WERI-Rb-1 (cell line): ENCODE measurements at regions not wholly inside any gene's neighbourhood (a gene's known extent, or its start where the extent isn't known, plus 50 kb on each side); places are given as distances from the start of the nearest gene placed in this dataset.

ENCODE experiments used
- DNase-seq: peaks from one replicate; pipeline ENCODE4 v3.0.0-alpha.2; 2020
- H3K27ac ChIP-seq: fragments of 250-450 bp; sonication (Bioruptor Pico); 2 replicates; pipeline ENCODE4 v1.5.1; 2020; ENCODE audit warnings: mild to moderate bottlenecking, moderate library complexity
- H3K27me3 ChIP-seq: fragments of 250-450 bp; sonication (Bioruptor Pico); 2 replicates; pipeline ENCODE4 v1.5.1; 2021; ENCODE audit warnings: mild to moderate bottlenecking, low read depth, moderate library complexity; ENCODE audit not compliant: insufficient read depth, severe bottlenecking
- H3K36me3 ChIP-seq: fragments of 250-450 bp; sonication (Bioruptor Pico); 2 replicates; pipeline ENCODE4 v1.5.1; 2020; ENCODE audit warnings: mild to moderate bottlenecking, moderate library complexity
- H3K4me3 ChIP-seq: 2 replicates; pipeline ENCODE4 v1.5.1; 2011; ENCODE audit warnings: low read depth, mild to moderate bottlenecking, control low read depth, low read length
- H3K9me3 ChIP-seq: fragments of 250-450 bp; sonication (Bioruptor Pico); 2 replicates; pipeline ENCODE4 v1.5.1; 2021; ENCODE audit warnings: mild to moderate bottlenecking, moderate library complexity; ENCODE audit not compliant: severe bottlenecking
- CTCF ChIP-seq: IDR thresholded peaks from 2 replicates; pipeline ENCODE4 v1.5.1; 2011; ENCODE audit warnings: low read depth, mild to moderate bottlenecking, control low read depth, inconsistent platforms, low read length

GRCh38 chr3:13951184-13951583 lies 71.3 kb upstream of the WNT7A start:
- no peaks in the 10 kb centered on the region for H3K36me3 ChIP-seq
- H3K27me3 ChIP-seq: no peaks in the 10 kb centered on the region
- no peak overlapping the region for H3K27ac ChIP-seq
- H3K9me3 ChIP-seq: no peaks in the 10 kb centered on the region
- H3K4me3 ChIP-seq: no peak overlapping the region
- no peak for DNase-seq
- no peak for TF ChIP-seq CTCF

- no peak overlapping the region for H3K27ac ChIP-seq
- H3K36me3 ChIP-seq: no peaks in the 10 kb centered on the region
- peak; percentile 23 for DNase-seq
- no peak overlapping the region for H3K4me3 ChIP-seq
- H3K27me3 ChIP-seq: no peaks in the 10 kb centered on the region
- no peak for TF ChIP-seq CTCF
- peaks cover 3% of the 10 kb centered on the region for H3K9me3 ChIP-seq
Observed at GRCh38 chr3:13950042-13950441, 70.2 kb upstream of the WNT7A start.

DNA sequence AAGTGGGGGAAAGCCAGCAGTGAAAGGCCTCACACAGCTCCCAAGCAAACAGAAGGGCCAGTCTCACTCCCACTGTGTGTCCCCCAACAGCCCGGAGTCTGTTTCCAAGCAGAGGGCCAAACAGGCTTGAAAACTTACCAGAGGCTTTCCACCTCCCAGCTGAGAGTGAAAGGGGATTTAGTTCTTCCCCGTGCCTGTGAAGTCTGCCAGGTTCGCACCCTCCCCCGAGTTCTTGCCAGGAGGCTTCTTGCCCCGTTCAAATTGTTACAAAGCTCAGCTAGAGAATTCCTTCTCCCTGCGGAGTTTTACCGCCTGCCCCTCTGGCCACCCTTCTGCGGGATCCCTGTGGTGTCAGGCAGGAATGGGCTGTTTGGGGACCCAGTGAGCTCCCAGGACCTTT lies 68.0 kb upstream of the WNT7A start:
- no peaks in the 10 kb centered on the region for H3K36me3 ChIP-seq
- no peak overlapping the region for H3K27ac ChIP-seq
- H3K4me3 ChIP-seq: no peak overlapping the region
- H3K27me3 ChIP-seq: no peaks in the 10 kb centered on the region
- no peak for TF ChIP-seq CTCF
- no peak for DNase-seq
- peaks cover 7% of the 10 kb centered on the region for H3K9me3 ChIP-seq

DNA sequence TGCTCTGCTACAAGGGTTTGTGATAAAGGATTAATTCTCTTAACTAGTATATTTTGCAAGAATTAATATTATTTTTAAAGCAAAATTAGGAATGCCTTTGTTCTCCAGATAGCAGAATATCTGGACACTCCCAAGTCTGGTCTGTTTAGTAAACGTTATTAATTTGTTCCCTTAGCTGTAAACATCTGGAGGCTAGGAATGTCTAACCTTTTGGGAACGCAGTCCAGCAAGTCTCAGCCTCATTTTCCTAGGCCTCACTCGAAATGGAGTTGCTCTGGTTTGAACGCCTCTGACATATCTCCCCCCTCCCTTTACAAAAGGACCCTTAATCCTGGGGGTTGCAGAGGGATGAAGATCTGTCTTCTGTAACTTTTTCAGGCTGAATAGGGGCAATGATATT lies 59.3 kb upstream of the WNT7A start:
- no peak for DNase-seq
- Histone ChIP-seq H3K9me3 (peaks cover 9% of the 10 kb centered on the region), H3K4me3 (no peak overlapping the region), H3K27ac (no peak overlapping the region), H3K27me3 (peaks cover 36% of the 10 kb centered on the region), H3K36me3 (no peaks in the 10 kb centered on the region)
- no peak for TF ChIP-seq CTCF

GRCh38 chr3:13937131-13937530 lies 57.3 kb upstream of the WNT7A start:
- Histone ChIP-seq H3K27me3 (peaks cover 40% of the 10 kb centered on the region), H3K27ac (no peak overlapping the region), H3K4me3 (no peak overlapping the region), H3K9me3 (peaks cover 14% of the 10 kb centered on the region), H3K36me3 (no peaks in the 10 kb centered on the region)
- no peak for DNase-seq
- TF ChIP-seq CTCF: no peak

GRCh38 chr3:13935494-13936094 lies 55.7 kb upstream of the WNT7A start:
- H3K36me3 ChIP-seq: no peaks in the 10 kb centered on the region
- peaks cover 14% of the 10 kb centered on the region for H3K9me3 ChIP-seq
- no peak for TF ChIP-seq CTCF
- no peak overlapping the region for H3K27ac ChIP-seq
- H3K4me3 ChIP-seq: no peak overlapping the region
- H3K27me3 ChIP-seq: peaks cover 51% of the 10 kb centered on the region
- DNase-seq: no peak
